HG03159 (cell line): ENCODE measurements at regions not wholly inside any gene's neighbourhood (a gene's known extent, or its start where the extent isn't known, plus 50 kb on each side); places are given as distances from the start of the nearest gene placed in this dataset.

Source experiments
- ATAC-seq: cut with Tn5 transposase; IDR thresholded peaks from one replicate; pipeline ENCODE4 v1.9.1; 2021; ENCODE audit warnings: mild to moderate bottlenecking, moderate library complexity; ENCODE audit not compliant: unreplicated experiment

- ATAC-seq: no peak
These were observed 171.9 kb upstream of the FN1 start for GRCh38 chr2:215607766-215608165.

GRCh38 chr2:215606219-215606618, 170.4 kb upstream of the FN1 start:
- no peak for ATAC-seq

- no peak for ATAC-seq
These were observed 169.3 kb upstream of the FN1 start for GRCh38 chr2:215605214-215605613.

- no peak for ATAC-seq
These were observed 168.7 kb upstream of the FN1 start for GRCh38 chr2:215604606-215605005.

- no peak for ATAC-seq
These were observed 167.6 kb upstream of the FN1 start for GRCh38 chr2:215603440-215603839.

GRCh38 chr2:215602997-215603396, 167.1 kb upstream of the FN1 start:
- no peak for ATAC-seq

- no peak for ATAC-seq
These were observed 166.3 kb upstream of the FN1 start for GRCh38 chr2:215601990-215602721.

GRCh38 chr2:215601526-215601925, 165.7 kb upstream of the FN1 start:
- ATAC-seq: no peak

GRCh38 chr2:215598376-215598975, 162.6 kb upstream of the FN1 start:
- no peak for ATAC-seq

GRCh38 chr2:215597577-215597976, 161.7 kb upstream of the FN1 start:
- no peak for ATAC-seq

- ATAC-seq: no peak
These were observed 158.9 kb upstream of the FN1 start for GRCh38 chr2:215594766-215595165.

GRCh38 chr2:215590010-215590745, 154.3 kb upstream of the FN1 start:
- ATAC-seq: no peak

- no peak for ATAC-seq
These were observed 148.0 kb upstream of the FN1 start for GRCh38 chr2:215583881-215584280.

GRCh38 chr2:215579809-215580208, 143.9 kb upstream of the FN1 start:
- ATAC-seq: no peak

GRCh38 chr2:215577356-215577755, 141.5 kb upstream of the FN1 start:
- no peak for ATAC-seq

GRCh38 chr2:215576572-215576971, 140.7 kb upstream of the FN1 start:
- ATAC-seq: no peak

- ATAC-seq: no peak
These were observed 137.6 kb upstream of the FN1 start for GRCh38 chr2:215573496-215573895.

GRCh38 chr2:215572341-215572848, 136.5 kb upstream of the FN1 start:
- no peak for ATAC-seq

GRCh38 chr2:215571689-215572088, 135.8 kb upstream of the FN1 start:
- no peak for ATAC-seq

GRCh38 chr2:215567504-215567903, 131.6 kb upstream of the FN1 start:
- ATAC-seq: peak; percentile 86

GRCh38 chr2:215565897-215566296, 130.0 kb upstream of the FN1 start:
- ATAC-seq: no peak

- ATAC-seq: no peak
These were observed 121.8 kb upstream of the FN1 start for GRCh38 chr2:215557701-215558100.
